ENCODE measurements at regions not wholly inside any gene's neighbourhood (a gene's known extent, or its start where the extent isn't known, plus 50 kb on each side); places are given as distances from the start of the nearest gene placed in this dataset.

- no peak for DNase-seq (ENCODE audit: low read depth in 2 of 2)
Measured at GRCh38 chr1:170271430-170272161, 125.8 kb downstream of the NTMT2 start.

- no peak for DNase-seq (ENCODE audit: low read depth in 2 of 2)
Measured at GRCh38 chr1:170273291-170274130, 127.8 kb downstream of the NTMT2 start.

- DNase-seq (ENCODE audit: low read depth in 2 of 2), result no peak
Measured at GRCh38 chr1:170274131-170274501, 128.4 kb downstream of the NTMT2 start.

- no peak for DNase-seq (ENCODE audit: low read depth in 2 of 2)
Measured at GRCh38 chr1:170277985-170278384, 132.2 kb downstream of the NTMT2 start.

GRCh38 chr1:170284016-170284415 is 138.3 kb downstream of the NTMT2 start:
- no peak for DNase-seq (ENCODE audit: low read depth in 2 of 2)

- DNase-seq (ENCODE audit: low read depth in 2 of 2), result no peak
Measured at GRCh38 chr1:170284512-170284911, 138.8 kb downstream of the NTMT2 start.

- no peak for DNase-seq (ENCODE audit: low read depth in 2 of 2)
Measured at GRCh38 chr1:170284951-170285350, 139.2 kb downstream of the NTMT2 start.

- no peak for DNase-seq (ENCODE audit: low read depth in 2 of 2)
Measured at GRCh38 chr1:170288155-170288554, 142.4 kb downstream of the NTMT2 start.

- no peak for DNase-seq (ENCODE audit: low read depth in 2 of 2)
Measured at GRCh38 chr1:170290276-170290675, 144.5 kb downstream of the NTMT2 start.

- no peak for DNase-seq (ENCODE audit: low read depth in 2 of 2)
Measured at GRCh38 chr1:170290991-170291390, 145.2 kb downstream of the NTMT2 start.

GRCh38 chr1:170291516-170291915 is 145.8 kb downstream of the NTMT2 start:
- DNase-seq (ENCODE audit: low read depth in 2 of 2), result no peak

- no peak for DNase-seq (ENCODE audit: low read depth in 2 of 2)
Measured at GRCh38 chr1:170296211-170296610, 150.5 kb downstream of the NTMT2 start.

GRCh38 chr1:170296642-170297041 is 150.9 kb downstream of the NTMT2 start:
- DNase-seq (ENCODE audit: low read depth in 2 of 2), result no peak

GRCh38 chr1:170301596-170301995 is 155.8 kb downstream of the NTMT2 start:
- DNase-seq (ENCODE audit: low read depth in 2 of 2), result no peak

GRCh38 chr1:170303034-170303433 is 157.3 kb downstream of the NTMT2 start:
- no peak for DNase-seq (ENCODE audit: low read depth in 2 of 2)

GRCh38 chr1:170305777-170306512 is 160.2 kb downstream of the NTMT2 start:
- no peak for DNase-seq (ENCODE audit: low read depth in 2 of 2)

- no peak for DNase-seq (ENCODE audit: low read depth in 2 of 2)
Measured at GRCh38 chr1:170306513-170306910, 160.8 kb downstream of the NTMT2 start.

- no peak for DNase-seq (ENCODE audit: low read depth in 2 of 2)
Measured at GRCh38 chr1:170306948-170307347, 161.2 kb downstream of the NTMT2 start.

- DNase-seq (ENCODE audit: low read depth in 2 of 2), result no peak
Measured at GRCh38 chr1:170307426-170307825, 161.7 kb downstream of the NTMT2 start.

GRCh38 chr1:170309389-170310013 is 163.7 kb downstream of the NTMT2 start:
- DNase-seq (ENCODE audit: low read depth in 2 of 2), result no peak

GRCh38 chr1:170310014-170310405 is 164.3 kb downstream of the NTMT2 start:
- DNase-seq (ENCODE audit: low read depth in 2 of 2), result no peak

GRCh38 chr1:170310951-170311350 is 165.2 kb downstream of the NTMT2 start:
- no peak for DNase-seq (ENCODE audit: low read depth in 2 of 2)

Measured in stimulated activated CD8-positive, alpha-beta memory T cell treated with anti-CD3 and anti-CD28 coated beads, Interleukin-2, amount 100 ng/mL, for 48 hours (primary cell).